Vagina (tissue), 2 donors: ENCODE measurements at regions not wholly inside any gene's neighbourhood (a gene's known extent, or its start where the extent isn't known, plus 50 kb on each side); places are given as distances from the start of the nearest gene placed in this dataset.

Experiments
- DNase-seq, 2 donors: peaks; one replicate each; pipeline ENCODE4 v3.0.0-alpha.2; 2017; ENCODE audit errors: extremely low spot score in 2 of 2
- H3K27ac ChIP-seq: fragments of 200-600 bp; sonication (generic); one replicate; pipeline ENCODE4 v1.5.1; 2019
- H3K27me3 ChIP-seq: fragments of 200-600 bp; sonication (generic); one replicate; pipeline ENCODE4 v1.5.1; 2019
- H3K36me3 ChIP-seq, 2 donors: fragments of 200-600 bp; sonication (generic); one replicate each; pipeline ENCODE4 v1.5.1; 2017 to 2019
- H3K4me1 ChIP-seq: fragments of 200-600 bp; sonication (generic); one replicate; pipeline ENCODE4 v1.5.1; 2019
- H3K4me3 ChIP-seq, 2 donors: fragments of 200-600 bp; sonication (generic); 1 replicate in 1 of 2; 2 replicates in 1 of 2; pipeline ENCODE4 v1.5.1; 2016 to 2019
- H3K9me3 ChIP-seq: fragments of 200-600 bp; sonication (generic); one replicate; pipeline ENCODE4 v1.5.1; 2019
- CTCF ChIP-seq, 3 experiments: fragments of 450-650 bp in 2 of 3; fragments of 200-600 bp in 1 of 3; sonication (generic) in 1 of 3; IDR thresholded peaks; one replicate each; pipeline ENCODE4 v1.5.1; 2017 to 2019; ENCODE audit warnings: antibody characterized with exemption in 3 of 3, mild to moderate bottlenecking in 2 of 3, moderate library complexity in 2 of 3
- POLR2A ChIP-seq, 2 donors: fragments of 450-650 bp; IDR thresholded peaks; one replicate each; pipeline ENCODE4 v1.6.1; 2017; ENCODE audit warnings: antibody characterized with exemption in 2 of 2, mild to moderate bottlenecking in 2 of 2, moderate library complexity in 2 of 2
- POLR2AphosphoS5 ChIP-seq, 2 donors: sonication (generic); formaldehyde crosslinking; IDR thresholded peaks; one replicate each; pipeline ENCODE4 v1.9.0; 2017; ENCODE audit warnings: antibody characterized with exemption in 2 of 2, mild to moderate bottlenecking in 2 of 2, low read depth in 1 of 2; ENCODE audit not compliant: insufficient read depth in 1 of 2
- intact Hi-C: fragments of 100-400 bp; cut with DNase I; formaldehyde crosslinking; loops from one replicate; pipeline ENCODE4 v1.15.1; 2023

DNA sequence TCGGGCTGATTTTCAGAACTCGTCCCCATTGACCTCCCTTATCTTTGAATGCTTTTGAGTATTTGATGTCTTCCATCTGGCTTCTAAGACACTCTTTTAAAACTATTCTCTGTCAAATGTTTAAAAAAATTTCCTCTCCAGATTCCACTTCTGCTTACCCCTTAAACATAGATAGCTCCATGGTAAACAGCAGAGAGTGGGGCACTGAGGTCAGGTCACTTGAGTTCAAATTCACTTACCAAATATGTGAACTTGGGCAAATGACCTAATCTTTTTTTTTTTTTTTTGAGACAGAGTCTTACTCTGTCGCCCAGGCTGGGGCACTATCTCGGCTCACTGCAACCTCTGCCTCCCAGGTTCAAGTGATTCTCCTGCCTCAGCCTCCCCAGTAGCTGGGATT, 126.8 kb upstream of the CPSF6 start:
- no peak overlapping the region for H3K4me3 ChIP-seq
- intact Hi-C loops = no loop called here
- peaks cover 9% of the 10 kb centered on the region for H3K4me1 ChIP-seq
- no peak for DNase-seq
- no peaks in the 10 kb centered on the region for H3K36me3 ChIP-seq
- no peaks in the 10 kb centered on the region for H3K9me3 ChIP-seq
- no peak overlapping the region for H3K27ac ChIP-seq
- no peaks in the 10 kb centered on the region for H3K27me3 ChIP-seq
- TF ChIP-seq POLR2AphosphoS5 (IDR thresholded peaks at IDR 0.05; ENCODE audit: insufficient read depth in 1 of 2, low read depth in 1 of 2) (no peak), POLR2A (IDR thresholded peaks at IDR 0.05) (no peak), CTCF (IDR thresholded peaks at IDR 0.05) (no peak)

DNA sequence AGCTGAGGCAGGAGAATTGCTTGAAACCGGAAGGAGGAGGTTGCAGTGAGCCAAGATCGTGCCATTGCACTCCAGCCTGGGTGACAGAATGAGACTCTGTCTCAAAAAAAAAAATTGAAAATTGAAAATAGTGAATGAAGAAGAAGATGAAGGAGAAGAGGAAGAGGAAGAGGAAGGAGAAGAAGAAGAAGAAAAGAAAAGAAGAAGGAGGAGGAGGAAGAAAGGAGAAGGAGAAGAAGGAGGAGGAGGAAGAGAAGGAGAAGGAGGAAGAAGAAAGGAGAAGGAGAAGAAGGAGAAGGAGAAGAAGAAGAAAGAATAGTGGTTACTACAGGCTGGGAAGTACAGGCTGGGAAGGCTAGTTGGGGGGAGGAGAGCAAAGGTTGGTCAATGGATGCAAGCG, 124.3 kb upstream of the CPSF6 start:
- DNase-seq = no peak
- intact Hi-C loops = no loop called here
- H3K27me3 ChIP-seq = no peaks in the 10 kb centered on the region

DNA sequence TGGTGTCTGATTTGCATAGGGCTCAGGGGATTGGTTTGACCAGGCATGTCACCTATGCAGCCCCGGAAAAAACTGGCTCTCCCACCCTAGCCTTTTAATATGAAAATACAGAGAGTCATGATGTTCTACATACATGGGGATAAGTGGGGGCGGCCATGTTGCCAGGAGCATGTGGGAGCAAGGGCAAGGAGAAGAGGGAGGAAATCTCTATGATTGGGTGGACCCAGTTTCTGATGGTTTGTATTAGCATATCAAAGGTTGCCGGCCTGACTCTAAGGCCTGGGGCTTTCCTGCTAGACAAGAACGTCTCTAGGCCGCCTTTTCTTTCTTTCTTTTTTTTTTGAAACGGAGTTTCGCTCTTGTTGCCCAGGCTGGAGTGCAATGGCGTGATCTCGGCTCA, 123.4 kb upstream of the CPSF6 start:
- Histone ChIP-seq H3K4me1 (no peaks in the 10 kb centered on the region), H3K36me3 (no peaks in the 10 kb centered on the region), H3K4me3 (no peak overlapping the region), H3K27ac (no peak overlapping the region), H3K9me3 (no peaks in the 10 kb centered on the region), H3K27me3 (no peaks in the 10 kb centered on the region)
- TF ChIP-seq POLR2AphosphoS5 (IDR thresholded peaks at IDR 0.05; ENCODE audit: insufficient read depth in 1 of 2, low read depth in 1 of 2) (no peak), CTCF (IDR thresholded peaks at IDR 0.05) (no peak), POLR2A (IDR thresholded peaks at IDR 0.05) (no peak)
- DNase-seq = no peak
- intact Hi-C loops = no loop called here

More for the DNA sequence above, 124.3 kb upstream of the CPSF6 start:
- TF ChIP-seq CTCF (IDR thresholded peaks at IDR 0.05) = no peak
- TF ChIP-seq POLR2A (IDR thresholded peaks at IDR 0.05) = no peak
- TF ChIP-seq POLR2AphosphoS5 (IDR thresholded peaks at IDR 0.05; ENCODE audit: insufficient read depth in 1 of 2, low read depth in 1 of 2) = no peak
- H3K9me3 ChIP-seq = no peaks in the 10 kb centered on the region
- H3K4me3 ChIP-seq = no peak overlapping the region
- H3K36me3 ChIP-seq = no peaks in the 10 kb centered on the region
- H3K27ac ChIP-seq = no peak overlapping the region
- no peaks in the 10 kb centered on the region for H3K4me1 ChIP-seq

GRCh38 chr12:69117566-69118266, 121.7 kb upstream of the CPSF6 start:
- no peak for DNase-seq
- TF ChIP-seq POLR2AphosphoS5 (IDR thresholded peaks at IDR 0.05; ENCODE audit: insufficient read depth in 1 of 2, low read depth in 1 of 2) = no peak
- no peak for TF ChIP-seq POLR2A (IDR thresholded peaks at IDR 0.05)
- no peak for TF ChIP-seq CTCF (IDR thresholded peaks at IDR 0.05)
- intact Hi-C loops = no loop called here
- Histone ChIP-seq H3K27me3 (no peaks in the 10 kb centered on the region), H3K4me3 (no peak overlapping the region), H3K9me3 (no peaks in the 10 kb centered on the region), H3K36me3 (no peaks in the 10 kb centered on the region), H3K4me1 (no peaks in the 10 kb centered on the region), H3K27ac (no peak overlapping the region)

DNA sequence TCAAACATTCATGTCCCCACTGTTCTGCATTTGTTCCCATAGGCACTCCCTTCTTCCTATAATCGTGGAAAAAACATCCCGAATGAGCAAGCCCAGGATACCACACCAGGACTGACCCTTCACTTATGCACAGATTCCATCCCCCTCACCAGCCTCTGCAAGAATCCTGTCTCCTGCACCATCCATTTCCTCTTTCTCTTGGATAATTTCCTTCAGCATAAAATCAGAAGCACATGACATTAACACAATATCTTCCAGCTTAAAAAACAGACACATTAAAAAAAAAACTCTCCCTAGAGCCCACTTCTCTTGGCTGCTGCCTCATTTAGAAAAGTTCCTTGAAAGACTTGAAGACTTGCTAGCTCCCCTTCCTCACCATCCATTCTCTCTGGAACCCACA, 120.9 kb upstream of the CPSF6 start:
- DNase-seq = no peak
- Histone ChIP-seq H3K36me3 (no peaks in the 10 kb centered on the region), H3K9me3 (no peaks in the 10 kb centered on the region), H3K27me3 (no peaks in the 10 kb centered on the region), H3K4me3 (no peak overlapping the region), H3K4me1 (no peaks in the 10 kb centered on the region), H3K27ac (no peak overlapping the region)
- TF ChIP-seq POLR2A (IDR thresholded peaks at IDR 0.05) (no peak), POLR2AphosphoS5 (IDR thresholded peaks at IDR 0.05; ENCODE audit: insufficient read depth in 1 of 2, low read depth in 1 of 2) (no peak), CTCF (IDR thresholded peaks at IDR 0.05) (no peak)
- intact Hi-C loops = no loop called here
